HEK293T (cell line): ENCODE measurements at regions not wholly inside any gene's neighbourhood (a gene's known extent, or its start where the extent isn't known, plus 50 kb on each side); places are given as distances from the start of the nearest gene placed in this dataset.

Source experiments
- CTCF ChIA-PET: fragments of 350-600 bp; formaldehyde crosslinking; extraction: SDS; loops from one replicate; lab custom pipeline; 2021; ENCODE audit warnings: antibody characterized with exemption, inconsistent platforms; lab: Yijun Ruan, JAX
- POLR2A ChIA-PET: fragments of 350-600 bp; formaldehyde crosslinking; extraction: SDS; loops from one replicate; lab custom pipeline; 2020; ENCODE audit warnings: antibody characterized with exemption, inconsistent platforms; lab: Yijun Ruan, JAX
- DNase-seq: peaks from one replicate; pipeline ENCODE4 v3.0.0; 2012; ENCODE audit warnings: mixed read lengths; ENCODE audit errors: extremely low spot score
- ARNT ChIP-seq: fragments of 450-650 bp; IDR thresholded peaks from 2 replicates; pipeline ENCODE4 v1.6.1; 2017; ENCODE audit warnings: mild to moderate bottlenecking
- BHLHE40 ChIP-seq: fragments of 450-650 bp; IDR thresholded peaks from 2 replicates; pipeline ENCODE4 v1.6.1; 2016; ENCODE audit warnings: mild to moderate bottlenecking, moderate library complexity, borderline replicate concordance
- CTBP1 ChIP-seq: fragments of 450-650 bp; IDR thresholded peaks from 2 replicates; pipeline ENCODE4 v1.6.1; 2016; ENCODE audit warnings: borderline replicate concordance
- ELF4 ChIP-seq: fragments of 450-650 bp; IDR thresholded peaks from 2 replicates; pipeline ENCODE4 v1.6.1; 2017; ENCODE audit warnings: antibody characterized with exemption
- FOXA1 ChIP-seq: fragments of 450-650 bp; IDR thresholded peaks from 2 replicates; pipeline ENCODE4 v1.6.1; 2016; ENCODE audit warnings: mild to moderate bottlenecking
- FOXK2 ChIP-seq: fragments of 450-650 bp; IDR thresholded peaks from 2 replicates; pipeline ENCODE4 v1.6.1; 2016; ENCODE audit warnings: mild to moderate bottlenecking
- FOXM1 ChIP-seq: fragments of 450-650 bp; IDR thresholded peaks from 2 replicates; pipeline ENCODE4 v1.6.1; 2017; ENCODE audit warnings: mild to moderate bottlenecking, borderline replicate concordance
- HDGF ChIP-seq: fragments of 450-650 bp; IDR thresholded peaks from 2 replicates; pipeline ENCODE4 v1.6.1; 2017; ENCODE audit warnings: antibody characterized with exemption, borderline replicate concordance
- L3MBTL2 ChIP-seq: fragments of 450-650 bp; conservative IDR thresholded peaks from 2 replicates; pipeline ENCODE4 v1.6.1; 2016; ENCODE audit warnings: mild to moderate bottlenecking
- LEF1 ChIP-seq: fragments of 450-650 bp; IDR thresholded peaks from 2 replicates; pipeline ENCODE4 v1.6.1; 2017; ENCODE audit warnings: mild to moderate bottlenecking, borderline replicate concordance
- NFRKB ChIP-seq: fragments of 450-650 bp; IDR thresholded peaks from 2 replicates; pipeline ENCODE4 v1.6.1; 2016; ENCODE audit warnings: mild to moderate bottlenecking, moderate library complexity
- PKNOX1 ChIP-seq: fragments of 450-650 bp; IDR thresholded peaks from 2 replicates; pipeline ENCODE4 v1.6.1; 2016
- SP1 ChIP-seq: fragments of 450-650 bp; IDR thresholded peaks from 2 replicates; pipeline ENCODE4 v1.6.1; 2017
- SUZ12 ChIP-seq: fragments of 450-650 bp; IDR thresholded peaks from 2 replicates; pipeline ENCODE4 v1.6.1; 2016; ENCODE audit warnings: mild to moderate bottlenecking
- TARDBP ChIP-seq: fragments of 450-650 bp; IDR thresholded peaks from 2 replicates; pipeline ENCODE4 v1.6.1; 2016
- ZNF384 ChIP-seq: fragments of 450-650 bp; IDR thresholded peaks from 2 replicates; pipeline ENCODE4 v1.6.1; 2016

DNA sequence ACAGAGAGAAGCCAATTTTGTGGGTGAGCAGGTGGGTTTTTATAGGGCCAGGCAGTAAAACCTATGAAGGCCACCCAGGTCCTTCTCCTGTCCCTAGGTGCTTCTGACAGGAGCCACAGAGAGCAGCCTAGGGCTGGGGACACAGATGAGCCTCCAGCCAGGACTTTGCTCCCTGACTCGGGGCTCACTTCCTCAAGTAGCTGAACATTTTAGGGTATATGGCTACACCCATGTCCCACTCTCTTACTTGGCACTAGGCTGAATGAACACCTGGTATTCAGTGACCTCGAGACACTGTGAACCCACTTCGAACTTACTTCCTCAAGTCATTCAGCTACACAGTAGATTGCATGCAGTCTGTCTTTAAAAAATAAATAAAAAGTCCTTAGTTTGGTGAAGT is 217.3 kb downstream of the MID1IP1 start:
- CTCF ChIA-PET, result no interaction called here
- POLR2A ChIA-PET, result no interaction called here

GRCh38 chrX:39019056-39019455 is 217.8 kb downstream of the MID1IP1 start:
- no peak for TF ChIP-seq L3MBTL2
- ChIA-PET POLR2A (no interaction called here), CTCF (no interaction called here)
- DNase-seq, result no peak

More for the DNA sequence above, 217.3 kb downstream of the MID1IP1 start:
- no peak for TF ChIP-seq FOXK2
- TF ChIP-seq NFRKB, result no peak
- TF ChIP-seq ARNT, result no peak
- TF ChIP-seq BHLHE40, result no peak
- TF ChIP-seq PKNOX1, result no peak
- TF ChIP-seq ZNF384, result no peak
- TF ChIP-seq ELF4, result no peak
- TF ChIP-seq FOXA1, result no peak
- TF ChIP-seq HDGF, result no peak
- no peak for TF ChIP-seq SP1
- TF ChIP-seq TARDBP, result no peak
- TF ChIP-seq LEF1, result no peak
- no peak for TF ChIP-seq FOXM1
- TF ChIP-seq CTBP1, result no peak
- no peak for TF ChIP-seq SUZ12
- no peak for DNase-seq

DNA sequence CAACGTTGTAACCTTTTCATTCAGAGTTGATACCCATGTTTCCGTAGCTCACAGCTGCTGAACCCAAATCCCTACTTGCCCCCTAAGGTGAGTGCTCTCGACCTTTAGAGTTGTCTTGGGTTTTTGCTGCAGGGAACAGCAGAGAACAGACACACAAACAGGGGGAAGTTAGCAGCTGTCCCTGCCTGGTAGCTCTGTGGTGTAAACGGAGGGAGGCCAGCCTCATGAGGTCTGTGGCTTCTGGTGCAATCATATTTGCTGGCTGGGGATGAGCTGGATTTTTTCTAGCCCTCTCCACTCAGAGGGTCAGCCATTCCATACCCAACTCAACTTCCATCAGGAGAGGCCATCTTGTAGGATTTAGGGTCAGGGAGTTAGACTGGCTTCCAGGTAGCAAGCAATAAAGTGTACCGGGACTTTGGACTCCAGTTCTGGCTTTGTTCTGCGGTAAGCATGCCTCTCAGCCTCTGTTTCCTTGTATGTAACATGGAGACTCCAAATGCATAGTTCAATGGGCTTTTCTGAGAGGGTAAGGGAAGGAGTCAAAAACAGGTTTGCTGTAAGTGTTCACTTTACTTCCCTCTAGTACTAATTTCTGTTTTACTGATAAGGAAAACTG is 218.9 kb downstream of the MID1IP1 start:
- DNase-seq, result no peak
- ChIA-PET POLR2A (no interaction called here), CTCF (no interaction called here)
- no peak for TF ChIP-seq SUZ12

GRCh38 chrX:39022106-39022505 is 220.8 kb downstream of the MID1IP1 start:
- ChIA-PET CTCF (no interaction called here), POLR2A (no interaction called here)
- no peak for TF ChIP-seq ELF4
- no peak for TF ChIP-seq NFRKB
- no peak for TF ChIP-seq L3MBTL2
- no peak for TF ChIP-seq HDGF
- no peak for DNase-seq

DNA sequence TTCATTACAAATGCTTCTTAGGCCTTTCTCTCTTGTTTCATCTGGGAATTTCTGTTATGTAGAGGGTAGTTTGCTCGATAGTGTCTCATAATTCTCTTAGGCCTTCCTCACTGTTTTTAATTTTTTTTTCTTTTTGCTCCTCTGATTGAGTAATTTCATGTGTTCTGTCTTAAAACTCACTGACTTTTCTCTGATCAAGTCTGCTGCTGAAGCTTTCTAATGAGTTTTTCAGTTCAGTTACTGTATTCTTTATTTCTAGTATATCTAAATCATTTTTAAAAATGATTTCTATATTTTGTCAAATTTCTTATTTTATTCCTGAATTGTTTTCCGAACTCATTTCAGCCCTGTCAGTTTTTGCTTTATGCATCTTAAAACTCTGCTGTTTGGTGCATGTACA is 228.0 kb downstream of the MID1IP1 start:
- TF ChIP-seq PKNOX1, result no peak
- no peak for TF ChIP-seq FOXA1
- no peak for TF ChIP-seq ELF4
- no peak for TF ChIP-seq BHLHE40
- no peak for TF ChIP-seq ARNT
- TF ChIP-seq CTBP1, result no peak
- no peak for TF ChIP-seq ZNF384
- TF ChIP-seq NFRKB, result no peak
- TF ChIP-seq TARDBP, result no peak
- no peak for TF ChIP-seq LEF1
- TF ChIP-seq SP1, result no peak
- CTCF ChIA-PET, result no interaction called here
- POLR2A ChIA-PET, result no interaction called here
- DNase-seq, result no peak

- POLR2A ChIA-PET, result no interaction called here
- no peak for DNase-seq
- TF ChIP-seq FOXK2, result no peak
- no peak for TF ChIP-seq ELF4
- TF ChIP-seq FOXM1, result no peak
- TF ChIP-seq SP1, result no peak
- TF ChIP-seq FOXA1, result no peak
- TF ChIP-seq L3MBTL2, result no peak
- no peak for TF ChIP-seq CTBP1
- no peak for TF ChIP-seq BHLHE40
- TF ChIP-seq ARNT, result no peak
- TF ChIP-seq ZNF384, result no peak
- TF ChIP-seq NFRKB, result no peak
- TF ChIP-seq SUZ12, result no peak
- TF ChIP-seq HDGF, result no peak
- TF ChIP-seq LEF1, result no peak
- no peak for TF ChIP-seq PKNOX1
- no peak for TF ChIP-seq TARDBP
- CTCF ChIA-PET, result no interaction called here
These were observed 229.4 kb downstream of the MID1IP1 start for GRCh38 chrX:39030636-39031035.

DNA sequence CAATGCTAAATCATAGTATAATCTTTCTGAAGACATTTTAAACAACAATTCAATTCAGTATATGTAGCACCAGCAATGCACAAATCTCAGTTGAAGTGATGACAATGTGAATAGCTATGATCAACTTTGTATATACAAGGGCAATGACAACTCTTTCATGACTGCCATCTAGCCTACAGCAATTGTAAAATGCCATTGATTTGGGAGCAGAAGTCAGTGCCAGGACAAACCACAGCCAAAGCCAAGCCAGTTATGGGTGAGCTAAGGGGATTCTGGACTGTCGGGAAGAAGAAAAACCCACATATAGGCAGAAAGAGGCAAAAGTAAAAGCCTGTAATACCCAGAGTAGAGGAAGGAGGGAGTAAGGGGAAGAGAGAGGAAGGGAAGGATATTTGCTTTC is 238.6 kb downstream of the MID1IP1 start:
- TF ChIP-seq L3MBTL2, result no peak
- TF ChIP-seq FOXK2, result no peak
- no peak for TF ChIP-seq TARDBP
- TF ChIP-seq FOXM1, result no peak
- no peak for TF ChIP-seq ARNT
- TF ChIP-seq PKNOX1, result no peak
- TF ChIP-seq ZNF384, result no peak
- TF ChIP-seq CTBP1, result no peak
- TF ChIP-seq SUZ12, result no peak
- no peak for TF ChIP-seq NFRKB
- TF ChIP-seq LEF1, result no peak
- no peak for TF ChIP-seq SP1
- TF ChIP-seq FOXA1, result no peak
- no peak for TF ChIP-seq HDGF
- no peak for TF ChIP-seq BHLHE40
- no peak for TF ChIP-seq ELF4
- DNase-seq, result no peak
- CTCF ChIA-PET, result no interaction called here
- POLR2A ChIA-PET, result no interaction called here
